ES-I3 (cell line): ENCODE measurements at regions not wholly inside any gene's neighbourhood (a gene's known extent, or its start where the extent isn't known, plus 50 kb on each side); places are given as distances from the start of the nearest gene placed in this dataset.
"Not testable (repeated sequence)": the region's sequence is repeated elsewhere in the genome, so short reads cannot be mapped to it uniquely, and the experiment has no call there.

ENCODE experiments used
- H3K36me3 ChIP-seq: 2 replicates; pipeline ENCODE4 v1.6.1; 2013; ENCODE audit warnings: mild to moderate bottlenecking, low read length, control low read depth, moderate library complexity; ENCODE audit not compliant: insufficient read depth
- H3K4me1 ChIP-seq: 2 replicates; pipeline ENCODE4 v1.6.1; 2013; ENCODE audit warnings: mild to moderate bottlenecking, control low read depth, low read length; ENCODE audit not compliant: insufficient read depth
- H3K9ac ChIP-seq: 2 replicates; pipeline ENCODE4 v1.6.1; 2013; ENCODE audit warnings: low read depth, mild to moderate bottlenecking, low read length, moderate library complexity
- H3K9me3 ChIP-seq: 2 replicates; pipeline ENCODE4 v1.6.1; 2013; ENCODE audit warnings: mild to moderate bottlenecking, low read length, moderate library complexity; ENCODE audit not compliant: control insufficient read depth, insufficient read depth

DNA sequence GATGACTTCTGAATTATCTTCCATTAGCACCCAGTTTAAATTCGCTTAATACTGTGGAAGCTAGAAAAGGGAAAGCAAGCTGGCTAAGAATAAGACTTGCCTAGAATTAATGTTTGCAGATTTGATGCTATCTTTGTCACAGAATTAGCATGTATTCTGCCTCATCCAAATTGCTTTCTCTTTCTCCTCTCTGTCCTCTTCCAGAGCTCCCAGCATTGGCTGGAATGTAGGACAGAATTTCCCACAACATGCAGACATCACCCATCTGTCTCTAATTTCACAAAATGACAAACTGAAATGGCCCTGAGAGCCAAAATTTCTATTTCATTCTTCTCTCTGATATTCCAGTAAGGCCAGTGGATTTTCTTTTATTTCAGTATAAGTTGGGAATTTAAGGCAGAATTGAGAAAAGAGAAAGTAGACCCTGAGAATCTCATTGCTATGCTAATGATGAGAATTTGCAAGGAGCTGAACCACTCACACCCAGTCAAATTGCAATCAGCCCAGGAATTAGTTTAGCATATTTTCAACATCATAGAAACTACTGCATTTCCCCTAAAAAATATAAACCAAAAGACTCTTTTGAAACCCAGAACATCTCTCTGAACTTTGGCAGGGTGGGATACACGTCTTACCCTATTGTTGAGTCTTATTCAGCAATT lies 188.8 kb downstream of the RCHY1 start:
- Histone ChIP-seq H3K9ac (no peak overlapping the region), H3K36me3 (no peaks in the 10 kb centered on the region), H3K4me1 (0 out of 2 replicates have a peak, but pooled peaks cover 4% of the 10 kb centered on the region), H3K9me3 (no peaks in the 10 kb centered on the region)

GRCh38 chr4:75321484-75321883 lies 192.7 kb downstream of the RCHY1 start:
- H3K9ac ChIP-seq = no peak overlapping the region

GRCh38 chr4:75317641-75318040 lies 196.6 kb downstream of the RCHY1 start:
- not testable (repeated sequence) for H3K9me3 ChIP-seq, H3K36me3 ChIP-seq, H3K9ac ChIP-seq, H3K4me1 ChIP-seq

More at GRCh38 chr4:75321484-75321883, 192.7 kb downstream of the RCHY1 start:
- H3K4me1 ChIP-seq = 0 out of 2 replicates have a peak, but pooled peaks cover 4% of the 10 kb centered on the region
- no peaks in the 10 kb centered on the region for H3K9me3 ChIP-seq
- H3K36me3 ChIP-seq = no peaks in the 10 kb centered on the region

- no peak overlapping the region for H3K9ac ChIP-seq
- no peaks in the 10 kb centered on the region for H3K4me1 ChIP-seq
Measured at GRCh38 chr4:75308049-75308448, 206.2 kb downstream of the RCHY1 start.

GRCh38 chr4:75306506-75306905 lies 207.7 kb downstream of the RCHY1 start:
- no peaks in the 10 kb centered on the region for H3K36me3 ChIP-seq
- H3K4me1 ChIP-seq = no peaks in the 10 kb centered on the region
- no peak overlapping the region for H3K9ac ChIP-seq
- no peaks in the 10 kb centered on the region for H3K9me3 ChIP-seq

More at GRCh38 chr4:75308049-75308448, 206.2 kb downstream of the RCHY1 start:
- Histone ChIP-seq H3K36me3 (no peaks in the 10 kb centered on the region), H3K9me3 (no peaks in the 10 kb centered on the region)

DNA sequence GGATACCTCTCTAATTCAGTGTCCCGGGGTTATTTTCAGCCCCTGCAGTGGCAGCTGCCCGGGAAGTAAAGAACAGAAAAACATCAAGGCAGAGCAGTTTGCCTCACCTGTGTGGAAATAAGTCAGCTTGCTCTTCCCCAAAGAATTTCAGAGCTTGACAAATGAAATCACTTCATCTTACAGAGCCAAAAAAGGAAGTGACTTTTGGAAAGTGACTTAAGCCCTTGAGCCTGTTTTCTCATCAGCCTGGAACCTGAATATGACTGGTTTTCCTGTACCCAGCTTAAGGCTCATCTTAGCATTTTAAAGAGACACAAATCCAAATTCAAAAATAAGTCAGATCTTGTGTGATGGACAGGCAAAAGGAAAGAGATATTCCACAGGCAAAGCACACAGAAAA lies 211.6 kb downstream of the RCHY1 start:
- H3K36me3 ChIP-seq = no peaks in the 10 kb centered on the region
- peaks cover 3% of the 10 kb centered on the region; the same call in 1 of the 2 replicates for H3K9me3 ChIP-seq
- H3K9ac ChIP-seq = no peak overlapping the region
- H3K4me1 ChIP-seq = no peaks in the 10 kb centered on the region

GRCh38 chr4:75289914-75290582 lies 224.2 kb downstream of the RCHY1 start:
- Histone ChIP-seq H3K9ac (no peak overlapping the region), H3K9me3 (no peaks in the 10 kb centered on the region), H3K4me1 (no peaks in the 10 kb centered on the region; the same call in 1 of the 2 replicates)

DNA sequence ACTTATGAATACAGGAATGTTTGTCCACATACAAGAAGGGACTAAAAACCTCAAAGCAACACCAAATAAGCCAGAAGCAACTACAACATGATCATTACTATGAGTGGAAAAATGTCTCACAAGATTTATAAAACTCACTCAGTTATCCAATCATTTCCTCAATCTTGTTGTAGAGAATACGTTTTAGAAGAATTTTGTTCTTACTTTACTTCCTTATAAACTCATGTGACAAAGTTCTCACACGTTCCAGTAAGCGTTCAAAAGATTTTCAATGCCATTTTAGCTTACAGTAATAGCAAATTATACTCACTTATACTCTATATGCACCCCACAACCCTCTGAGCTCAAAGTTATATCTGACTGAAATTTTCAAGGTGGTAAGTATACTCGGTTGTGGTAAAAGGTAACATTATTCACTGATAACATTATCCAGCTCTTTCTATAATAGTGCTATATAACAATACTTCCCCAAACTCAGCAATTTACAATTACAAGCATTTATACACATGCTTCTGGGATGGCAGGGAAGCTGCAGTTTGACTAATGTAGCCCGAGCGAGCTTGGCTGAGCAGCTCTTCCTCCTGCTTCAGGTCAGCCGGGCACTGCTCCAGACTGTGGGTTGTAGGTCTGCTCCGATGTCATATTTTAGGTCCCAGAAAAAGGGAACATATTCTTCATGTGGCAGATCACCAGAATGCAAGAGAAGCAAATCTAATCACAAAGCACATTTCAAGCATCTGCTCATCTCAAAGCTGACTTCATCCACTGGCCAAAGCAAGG lies 226.3 kb downstream of the RCHY1 start:
- Histone ChIP-seq H3K9me3 (no peaks in the 10 kb centered on the region), H3K4me1 (no peaks in the 10 kb centered on the region; the same call in 1 of the 2 replicates), H3K9ac (no peak overlapping the region), H3K36me3 (no peaks in the 10 kb centered on the region)

More at GRCh38 chr4:75289914-75290582, 224.2 kb downstream of the RCHY1 start:
- H3K36me3 ChIP-seq = no peaks in the 10 kb centered on the region

DNA sequence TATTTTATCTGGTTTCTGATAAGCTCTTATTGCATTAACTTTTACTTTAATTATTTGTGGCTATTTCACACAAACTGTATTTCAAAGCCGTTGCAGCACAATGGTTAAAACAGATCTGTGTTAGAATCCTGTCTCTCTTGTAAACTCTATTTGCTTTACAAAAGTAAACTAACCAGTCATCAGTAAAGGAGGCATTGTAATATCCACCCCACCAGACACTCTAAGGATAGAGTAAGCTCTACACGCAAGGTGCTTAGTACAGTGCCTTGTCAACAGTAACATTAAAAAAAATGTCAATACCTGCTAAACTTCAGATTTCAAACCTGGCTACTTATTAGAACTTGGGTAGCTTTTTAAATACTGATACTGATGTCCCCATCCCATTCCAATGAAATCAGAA lies 228.4 kb downstream of the RCHY1 start:
- Histone ChIP-seq H3K4me1 (no peaks in the 10 kb centered on the region; the same call in 1 of the 2 replicates), H3K9ac (no peak overlapping the region), H3K9me3 (no peaks in the 10 kb centered on the region), H3K36me3 (no peaks in the 10 kb centered on the region)

- H3K9me3 ChIP-seq = no peaks in the 10 kb centered on the region
- no peaks in the 10 kb centered on the region for H3K36me3 ChIP-seq
- H3K9ac ChIP-seq = no peak overlapping the region
- H3K4me1 ChIP-seq = no peaks in the 10 kb centered on the region
Measured at GRCh38 chr4:75284831-75285230, 229.4 kb downstream of the RCHY1 start.

DNA sequence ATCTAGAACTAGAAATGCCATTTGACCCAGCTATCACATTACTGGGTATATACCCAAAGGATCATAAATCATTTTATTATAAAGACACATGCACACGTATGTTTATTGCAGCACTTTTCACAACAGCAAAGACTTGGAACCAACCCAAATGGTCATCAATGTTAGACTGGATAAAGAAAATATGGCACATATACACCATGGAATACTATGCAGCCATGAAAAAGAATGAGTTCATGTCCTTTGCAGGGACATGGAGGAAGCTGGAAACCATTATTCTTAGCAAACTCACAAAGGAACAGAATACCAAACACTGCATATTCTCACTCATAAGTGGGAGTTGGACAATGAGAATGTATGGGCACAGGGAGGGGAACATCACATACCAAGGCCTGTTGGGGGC lies 233.7 kb downstream of the RCHY1 start:
- not testable (repeated sequence) for H3K9ac ChIP-seq

GRCh38 chr4:75259306-75259705 lies 254.9 kb downstream of the RCHY1 start:
- no peaks in the 10 kb centered on the region for H3K36me3 ChIP-seq
- no peaks in the 10 kb centered on the region for H3K4me1 ChIP-seq
- no peaks in the 10 kb centered on the region for H3K9me3 ChIP-seq
- no peak overlapping the region for H3K9ac ChIP-seq

More for the DNA sequence above, 233.7 kb downstream of the RCHY1 start:
- H3K9me3 ChIP-seq, H3K36me3 ChIP-seq, H3K4me1 ChIP-seq: not testable (repeated sequence)

GRCh38 chr4:75255261-75255660 lies 258.9 kb downstream of the RCHY1 start:
- no peak overlapping the region for H3K9ac ChIP-seq

DNA sequence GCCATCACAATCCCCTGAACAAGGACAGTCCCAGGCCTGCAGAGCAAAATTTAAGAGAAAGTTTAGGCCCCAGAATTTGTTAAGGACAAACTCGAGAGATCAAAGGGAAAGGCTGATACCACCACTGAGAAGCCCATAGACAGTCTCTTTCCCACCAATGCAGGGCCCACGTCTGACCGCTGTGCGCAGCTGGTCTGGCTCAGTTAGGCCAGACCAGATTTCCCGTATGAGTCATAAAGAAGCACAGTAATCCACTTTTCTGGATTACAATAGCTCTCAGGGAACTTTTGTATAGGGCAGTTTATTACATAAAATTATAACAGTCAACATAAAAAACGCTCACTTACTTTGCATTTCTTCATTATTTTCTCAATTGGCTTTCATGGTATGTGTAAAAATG lies 259.5 kb downstream of the RCHY1 start:
- H3K4me1 ChIP-seq = no peaks in the 10 kb centered on the region
- H3K9me3 ChIP-seq = no peaks in the 10 kb centered on the region
- no peaks in the 10 kb centered on the region for H3K36me3 ChIP-seq
- H3K9ac ChIP-seq = no peak overlapping the region

More at GRCh38 chr4:75255261-75255660, 258.9 kb downstream of the RCHY1 start:
- H3K36me3 ChIP-seq = no peaks in the 10 kb centered on the region
- no peaks in the 10 kb centered on the region for H3K9me3 ChIP-seq
- no peaks in the 10 kb centered on the region for H3K4me1 ChIP-seq
